Mucosa of descending colon (tissue), 3 donors: ENCODE measurements at regions not wholly inside any gene's neighbourhood (a gene's known extent, or its start where the extent isn't known, plus 50 kb on each side); places are given as distances from the start of the nearest gene placed in this dataset.

Experiments used
- ATAC-seq: fragments of 200-7000 bp; cut with Tn5 transposase; one replicate; pipeline ENCODE4 v1.9.1; 2020; ENCODE audit warnings: mild to moderate bottlenecking, moderate library complexity
- DNase-seq, 3 donors: peaks; one replicate each; pipeline ENCODE4 v3.0.0-alpha.2; 2020
- H3K36me3 ChIP-seq: fragments of 200-600 bp; one replicate; pipeline ENCODE4 v1.8.0; 2021; ENCODE audit warnings: low read depth, mild to moderate bottlenecking
- H3K4me1 ChIP-seq: fragments of 200-600 bp; one replicate; pipeline ENCODE4 v1.8.0; 2021; ENCODE audit warnings: low read depth, mild to moderate bottlenecking
- H3K4me3 ChIP-seq: fragments of 200-600 bp; one replicate; pipeline ENCODE4 v1.8.0; 2021; ENCODE audit warnings: mild to moderate bottlenecking
- H3K9me3 ChIP-seq: fragments of 200-600 bp; one replicate; pipeline ENCODE4 v1.8.0; 2021; ENCODE audit warnings: mild to moderate bottlenecking
- intact Hi-C, 2 donors: fragments of 100-400 bp; cut with DNase I in 1 of 2; cut with micrococcal nuclease in 1 of 2; formaldehyde crosslinking; loops; one replicate each; pipeline versions ENCODE4 v1.11.0 to v1.11.1; 2022; cut with DNase I, micrococcal nuclease
- TF ChIP-seq, protein P1 (sequence below): fragments of 200-600 bp; IDR thresholded peaks from one replicate; pipeline ENCODE4 v1.8.0; 2022; ENCODE audit warnings: antibody characterized with exemption, mild to moderate bottlenecking
- donor health status: DM: no; HTN: no; CAD: no; lungs with moderate emphysema.
- donor health status: DM: no; HTN: no; CAD: no.
- donor health status: DM: no; HTN: yes; CAD: no.

DNA sequence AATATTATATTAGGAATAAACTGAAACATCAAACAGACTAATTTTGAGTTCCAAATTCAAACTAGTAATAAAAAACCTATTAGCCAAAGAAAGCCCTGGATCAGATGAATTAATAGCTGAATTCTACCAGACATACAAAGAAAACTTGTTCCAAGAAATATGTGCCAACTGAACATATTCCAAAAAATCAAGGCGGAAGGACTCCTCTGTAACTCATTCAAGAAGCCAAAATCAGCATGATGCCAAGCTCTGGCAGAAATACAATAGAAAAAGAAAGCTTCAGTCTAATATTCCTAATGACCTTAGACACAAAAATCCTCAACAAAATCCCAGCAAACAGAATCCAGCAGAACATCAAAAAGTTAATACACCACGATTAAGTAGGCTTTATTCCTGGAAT, 619.1 kb upstream of the COX7C start:
- Histone ChIP-seq H3K4me3 (no peak overlapping the region), H3K4me1 (no peaks in the 10 kb centered on the region), H3K9me3 (no peaks in the 10 kb centered on the region), H3K36me3 (no peaks in the 10 kb centered on the region)
- ATAC-seq, result no peak
- DNase-seq, result no peak
- intact Hi-C loops, result no loop called here
- TF ChIP-seq, protein P1, sequence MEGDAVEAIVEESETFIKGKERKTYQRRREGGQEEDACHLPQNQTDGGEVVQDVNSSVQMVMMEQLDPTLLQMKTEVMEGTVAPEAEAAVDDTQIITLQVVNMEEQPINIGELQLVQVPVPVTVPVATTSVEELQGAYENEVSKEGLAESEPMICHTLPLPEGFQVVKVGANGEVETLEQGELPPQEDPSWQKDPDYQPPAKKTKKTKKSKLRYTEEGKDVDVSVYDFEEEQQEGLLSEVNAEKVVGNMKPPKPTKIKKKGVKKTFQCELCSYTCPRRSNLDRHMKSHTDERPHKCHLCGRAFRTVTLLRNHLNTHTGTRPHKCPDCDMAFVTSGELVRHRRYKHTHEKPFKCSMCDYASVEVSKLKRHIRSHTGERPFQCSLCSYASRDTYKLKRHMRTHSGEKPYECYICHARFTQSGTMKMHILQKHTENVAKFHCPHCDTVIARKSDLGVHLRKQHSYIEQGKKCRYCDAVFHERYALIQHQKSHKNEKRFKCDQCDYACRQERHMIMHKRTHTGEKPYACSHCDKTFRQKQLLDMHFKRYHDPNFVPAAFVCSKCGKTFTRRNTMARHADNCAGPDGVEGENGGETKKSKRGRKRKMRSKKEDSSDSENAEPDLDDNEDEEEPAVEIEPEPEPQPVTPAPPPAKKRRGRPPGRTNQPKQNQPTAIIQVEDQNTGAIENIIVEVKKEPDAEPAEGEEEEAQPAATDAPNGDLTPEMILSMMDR, result no peak

DNA sequence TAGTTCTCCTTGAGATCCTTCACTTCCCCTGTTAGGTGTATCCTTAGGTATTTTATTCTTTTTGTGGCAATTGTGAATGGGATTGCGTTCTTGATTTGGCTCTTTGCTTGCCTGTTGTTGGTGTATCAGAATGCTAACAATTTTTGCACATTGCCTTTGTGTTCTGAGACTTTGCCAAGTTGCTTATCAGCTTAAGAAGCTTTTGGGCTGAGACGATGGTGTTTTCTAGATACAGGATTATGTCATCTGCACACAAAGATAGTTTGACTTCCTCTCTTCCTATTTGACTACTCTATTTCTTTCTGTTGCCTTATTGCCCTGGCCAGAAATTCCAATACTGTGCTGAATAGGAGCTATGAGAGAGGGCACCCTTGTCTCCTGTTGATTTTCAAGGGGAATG, 609.4 kb upstream of the COX7C start:
- ATAC-seq, result no peak
- Histone ChIP-seq H3K9me3 (no peaks in the 10 kb centered on the region), H3K4me1 (no peaks in the 10 kb centered on the region), H3K4me3 (no peak overlapping the region), H3K36me3 (no peaks in the 10 kb centered on the region)
- TF ChIP-seq, protein P1, result no peak
- DNase-seq, result no peak
- intact Hi-C loops, result no loop called here

DNA sequence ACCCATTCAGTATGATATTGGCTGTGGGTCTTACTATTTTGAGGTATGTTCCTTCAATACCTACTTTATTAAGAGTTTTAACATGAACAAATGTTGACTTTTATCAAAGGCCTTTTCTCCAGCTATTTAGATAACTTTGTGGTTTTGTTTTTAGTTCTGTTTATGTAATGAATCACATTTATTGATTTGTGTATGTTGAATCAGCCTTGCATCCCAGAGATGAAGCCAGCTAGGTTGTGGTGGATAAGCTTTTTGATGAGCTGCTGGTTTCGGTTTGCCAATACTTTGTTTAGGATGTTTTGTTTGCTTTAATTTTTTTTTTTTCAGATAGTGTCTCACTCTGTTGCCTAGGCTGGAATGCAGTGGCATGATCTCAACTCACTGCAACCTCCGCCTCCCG, 609.0 kb upstream of the COX7C start:
- Histone ChIP-seq H3K4me1 (no peaks in the 10 kb centered on the region), H3K36me3 (no peaks in the 10 kb centered on the region), H3K9me3 (no peaks in the 10 kb centered on the region), H3K4me3 (no peak overlapping the region)
- TF ChIP-seq, protein P1, result no peak
- DNase-seq (no peak), ATAC-seq (no peak)
- intact Hi-C loops, result no loop called here

DNA sequence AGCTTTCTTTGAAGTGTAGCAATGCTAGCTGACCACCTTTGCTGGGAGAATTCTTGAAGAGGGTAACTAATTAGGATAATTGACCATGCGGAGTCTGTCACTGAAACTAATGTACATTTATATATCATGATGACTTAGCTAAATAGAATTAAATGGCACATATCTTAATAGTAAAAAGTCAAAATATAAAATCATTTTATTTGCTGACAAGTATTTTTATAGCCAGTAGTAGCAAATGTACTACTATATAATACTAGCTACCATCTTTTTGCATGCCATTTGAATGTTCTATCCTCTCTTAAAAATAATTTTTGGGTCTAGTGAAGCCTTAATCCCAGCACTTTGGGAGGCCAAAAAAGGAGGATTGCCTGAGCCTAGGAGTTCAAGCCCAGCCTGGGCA, 605.8 kb upstream of the COX7C start:
- DNase-seq (no peak), ATAC-seq (no peak)
- Histone ChIP-seq H3K4me3 (no peak overlapping the region), H3K9me3 (no peaks in the 10 kb centered on the region), H3K4me1 (no peaks in the 10 kb centered on the region), H3K36me3 (no peaks in the 10 kb centered on the region)
- TF ChIP-seq, protein P1, result no peak
- intact Hi-C loops, result no loop called here

DNA sequence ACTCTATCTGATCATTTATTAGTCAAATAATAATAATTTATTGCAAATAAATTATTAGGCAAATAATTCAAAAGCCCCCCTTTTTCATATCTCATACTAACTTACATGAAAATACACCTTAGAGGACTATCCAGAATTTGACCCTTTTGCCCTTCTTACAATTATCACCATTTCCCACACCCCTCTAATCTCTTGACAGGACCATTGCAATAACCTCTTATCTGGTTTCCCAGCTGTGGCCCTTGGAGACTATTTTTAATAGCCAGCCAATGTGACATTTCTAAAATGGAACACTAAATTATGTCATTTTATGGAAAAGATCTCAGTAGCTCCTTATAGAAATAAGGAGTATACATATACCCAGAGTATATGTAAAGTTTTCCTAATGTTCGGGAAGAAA, 588.4 kb upstream of the COX7C start:
- H3K9me3 ChIP-seq, result no peaks in the 10 kb centered on the region
- H3K4me3 ChIP-seq, result no peak overlapping the region
- H3K36me3 ChIP-seq, result no peaks in the 10 kb centered on the region
- H3K4me1 ChIP-seq, result no peaks in the 10 kb centered on the region
- ATAC-seq (no peak), DNase-seq (no peak)
- intact Hi-C loops, result no loop called here
- TF ChIP-seq, protein P1, result no peak

DNA sequence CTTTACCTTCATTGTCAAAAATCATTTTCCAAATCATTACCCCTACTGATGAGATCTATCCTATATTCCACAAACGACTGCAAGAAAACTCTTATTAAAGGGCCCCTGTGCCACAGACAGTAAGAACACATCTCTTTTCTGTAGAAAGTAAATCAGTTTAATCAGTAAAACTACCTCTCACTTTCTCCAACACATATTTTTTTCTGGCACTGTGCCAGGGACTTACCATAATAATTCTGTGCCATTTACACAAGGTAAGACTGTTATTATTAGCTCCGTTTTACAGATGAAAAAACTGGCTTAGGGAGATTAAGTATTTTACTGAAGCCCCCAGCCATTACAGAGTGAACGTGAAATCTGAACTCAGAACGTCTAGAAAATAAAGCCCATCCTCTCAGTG, 587.0 kb upstream of the COX7C start:
- Histone ChIP-seq H3K4me3 (no peak overlapping the region), H3K36me3 (no peaks in the 10 kb centered on the region), H3K4me1 (no peaks in the 10 kb centered on the region), H3K9me3 (no peaks in the 10 kb centered on the region)
- TF ChIP-seq, protein P1, result no peak
- DNase-seq (no peak), ATAC-seq (no peak)
- intact Hi-C loops, result no loop called here
